CD1c-positive myeloid dendritic cell (primary cell): ENCODE measurements at regions not wholly inside any gene's neighbourhood (a gene's known extent, or its start where the extent isn't known, plus 50 kb on each side); places are given as distances from the start of the nearest gene placed in this dataset.

ENCODE experiments used
- DNase-seq: peaks from one replicate; pipeline ENCODE4 v3.0.0-alpha.2; 2016; ENCODE audit errors: extremely low spot score

DNA sequence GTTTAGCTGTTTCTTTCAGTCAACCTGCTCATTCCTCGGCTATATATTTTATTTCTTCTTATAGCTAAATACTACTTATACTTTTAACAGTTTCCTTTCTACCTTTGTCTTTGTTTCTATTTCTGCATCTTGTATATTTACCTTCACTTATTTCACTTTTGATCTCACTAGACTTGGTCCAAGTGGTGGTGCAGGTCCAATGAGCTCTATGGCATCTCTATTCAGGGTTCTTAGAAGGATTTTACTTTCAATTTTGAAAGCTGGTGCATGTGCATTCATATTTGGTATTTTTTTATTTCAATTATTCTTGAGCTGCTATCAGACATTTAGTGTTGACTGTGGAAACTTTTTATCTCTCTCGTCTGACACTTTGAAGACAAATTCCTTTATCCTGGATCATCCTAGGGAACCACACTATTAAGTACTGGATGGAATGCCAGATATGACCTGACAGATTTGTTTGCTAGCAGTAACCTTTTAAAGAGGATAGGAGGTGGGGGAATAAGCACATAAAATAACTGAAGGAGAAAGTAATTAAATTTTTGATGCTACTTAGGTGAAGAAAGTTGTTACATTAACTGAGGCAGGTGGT is 123.1 kb upstream of the PJA2 start:
- no peak for DNase-seq

DNA sequence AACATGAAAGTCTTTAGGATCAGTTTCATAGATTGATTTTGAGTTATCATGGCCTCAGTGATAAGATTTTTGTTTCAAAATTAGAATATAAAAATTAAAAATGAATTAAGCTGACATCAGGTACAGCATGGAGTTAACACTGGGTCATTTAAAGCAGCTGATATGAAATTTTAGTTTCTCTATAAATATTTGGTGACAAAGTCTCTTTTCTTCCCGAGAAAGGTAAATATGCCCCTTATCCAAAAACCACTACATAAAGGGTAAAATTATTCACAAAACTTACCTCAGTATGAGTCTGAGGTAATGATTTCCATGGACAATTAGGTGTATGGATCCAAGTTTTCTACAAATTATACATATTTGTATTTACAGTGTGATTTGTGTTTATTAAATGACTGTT is 121.5 kb upstream of the PJA2 start:
- DNase-seq = no peak

DNA sequence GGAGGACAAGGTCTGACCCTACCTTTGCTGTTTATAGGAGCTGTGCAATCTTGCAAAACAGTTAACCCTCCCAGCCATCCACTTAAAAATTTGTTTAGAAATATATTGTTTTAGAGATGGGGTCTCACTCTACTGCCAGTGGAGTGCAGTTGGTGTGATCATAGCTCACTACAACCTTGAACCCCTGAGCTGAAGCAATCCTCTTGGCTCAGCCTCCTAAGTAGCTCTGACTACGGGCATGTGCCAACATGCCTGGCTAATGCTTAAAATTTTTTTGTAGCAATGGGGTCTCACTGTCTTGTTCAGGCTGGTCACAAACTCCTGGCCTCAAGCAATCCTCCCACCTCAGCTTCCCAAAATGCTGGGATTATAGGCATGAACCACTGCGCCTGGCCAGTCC is 120.2 kb upstream of the PJA2 start:
- DNase-seq = no peak

DNA sequence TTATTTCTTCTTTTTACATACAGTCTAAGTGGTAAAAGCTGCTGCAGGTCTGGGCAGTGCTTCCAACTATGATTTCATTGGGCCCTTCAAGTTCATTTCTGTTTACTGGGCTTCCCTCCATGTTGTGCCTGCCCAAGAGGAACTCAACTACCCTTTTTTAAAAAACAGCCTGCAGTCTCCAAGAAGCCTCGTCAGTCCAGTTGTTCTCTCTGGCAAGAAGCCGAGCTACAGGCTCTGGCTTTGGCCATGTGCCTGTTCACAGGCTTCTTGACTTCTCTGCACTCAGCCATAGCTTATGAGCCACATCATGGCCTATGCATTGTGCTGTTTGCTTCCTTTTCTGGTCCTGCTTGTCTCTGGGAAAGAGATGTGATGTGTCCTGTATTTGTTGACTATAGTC is 119.7 kb upstream of the PJA2 start:
- DNase-seq = no peak

DNA sequence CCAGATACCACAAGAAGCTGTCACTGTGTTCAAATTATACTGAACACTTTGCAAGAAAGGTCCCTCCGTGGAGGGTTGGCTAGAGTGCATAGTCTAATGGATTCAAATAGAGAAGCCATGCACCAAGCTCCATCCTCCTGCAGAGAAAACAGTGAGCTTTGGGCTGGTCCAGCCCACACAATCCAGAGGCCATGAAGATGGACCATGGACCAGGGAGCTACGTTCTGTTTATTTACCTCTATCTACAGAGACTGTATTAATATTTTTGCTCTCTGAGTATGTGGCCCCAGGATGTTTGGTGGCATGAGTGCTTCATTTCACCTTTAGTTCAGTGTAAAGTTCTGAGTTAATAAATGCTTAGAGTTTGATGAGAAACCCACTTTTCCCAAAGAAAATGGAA is 114.8 kb upstream of the PJA2 start:
- DNase-seq = no peak

DNA sequence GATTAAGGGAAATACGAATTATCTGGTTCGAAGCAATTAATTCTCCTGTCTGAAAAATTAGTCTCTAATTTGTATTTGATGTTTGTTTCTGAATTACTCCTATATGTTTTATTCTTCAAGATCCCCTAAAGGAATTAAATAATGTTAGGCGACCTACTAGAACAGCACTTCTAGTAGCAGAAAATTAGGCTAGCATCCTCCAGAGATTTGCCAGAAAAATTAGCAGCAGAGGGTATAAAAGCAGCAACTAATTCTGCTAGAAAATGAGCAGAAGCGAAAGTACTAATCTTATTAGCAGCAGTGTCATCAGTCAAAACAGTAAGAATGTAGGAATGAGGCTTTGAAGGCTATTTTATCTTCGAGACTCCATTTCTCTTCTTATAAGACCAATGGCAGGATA is 114.3 kb upstream of the PJA2 start:
- no peak for DNase-seq

DNA sequence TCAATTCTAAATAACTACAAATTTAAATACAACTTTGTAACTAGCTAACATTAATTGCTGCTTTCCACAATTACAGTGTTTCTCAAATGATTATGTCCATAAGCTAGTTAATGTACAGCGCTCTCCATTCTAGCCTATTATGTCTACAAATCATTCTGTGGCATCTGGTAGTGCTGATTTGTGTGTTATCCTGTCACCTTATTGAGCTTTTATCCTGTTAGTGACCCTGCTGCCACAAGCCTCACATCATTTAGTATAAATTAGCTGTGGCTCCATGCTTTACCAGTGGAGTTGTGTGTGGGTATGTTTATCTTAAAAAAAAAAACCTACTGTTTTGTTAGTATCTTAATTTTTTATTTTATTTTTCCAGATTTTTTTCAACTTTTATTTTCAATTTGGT is 112.6 kb upstream of the PJA2 start:
- DNase-seq = no peak

DNA sequence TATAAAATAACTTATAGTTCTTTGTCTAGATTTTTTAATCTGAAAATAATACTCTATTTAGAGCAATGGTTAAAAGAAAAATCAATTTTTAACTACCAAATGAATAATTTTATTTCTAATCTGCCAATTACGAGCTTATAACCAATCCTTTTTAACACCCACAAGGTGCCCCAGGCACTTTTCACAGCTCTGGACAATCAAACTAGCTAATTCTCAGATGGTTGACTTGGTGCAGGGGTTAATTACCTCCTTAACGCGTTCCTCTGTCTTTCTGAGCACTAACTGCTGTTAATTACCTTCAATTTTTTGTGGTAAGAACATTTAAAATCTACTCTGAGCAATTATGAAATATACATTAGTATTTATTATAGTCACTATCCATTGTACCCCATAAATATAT is 109.6 kb upstream of the PJA2 start:
- no peak for DNase-seq

DNA sequence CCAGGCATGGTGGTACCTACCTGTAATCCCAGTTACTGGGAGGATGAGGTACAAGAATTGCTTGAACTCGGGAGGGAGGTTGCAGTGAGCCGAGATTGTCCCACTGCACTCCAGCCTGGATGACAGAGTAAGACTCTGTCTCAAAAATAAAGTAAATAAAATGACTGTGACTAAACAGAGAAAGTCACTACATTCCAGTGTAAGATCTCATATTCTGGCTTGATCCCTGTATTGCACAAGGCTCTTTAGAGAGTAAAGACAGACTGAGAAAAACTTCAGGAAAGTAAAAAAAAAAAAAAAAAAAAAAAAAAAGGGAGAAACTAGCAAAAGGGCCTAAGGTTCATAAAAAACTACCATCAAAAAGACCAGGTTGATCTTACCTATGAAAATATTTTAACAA is 106.6 kb upstream of the PJA2 start:
- no peak for DNase-seq

DNA sequence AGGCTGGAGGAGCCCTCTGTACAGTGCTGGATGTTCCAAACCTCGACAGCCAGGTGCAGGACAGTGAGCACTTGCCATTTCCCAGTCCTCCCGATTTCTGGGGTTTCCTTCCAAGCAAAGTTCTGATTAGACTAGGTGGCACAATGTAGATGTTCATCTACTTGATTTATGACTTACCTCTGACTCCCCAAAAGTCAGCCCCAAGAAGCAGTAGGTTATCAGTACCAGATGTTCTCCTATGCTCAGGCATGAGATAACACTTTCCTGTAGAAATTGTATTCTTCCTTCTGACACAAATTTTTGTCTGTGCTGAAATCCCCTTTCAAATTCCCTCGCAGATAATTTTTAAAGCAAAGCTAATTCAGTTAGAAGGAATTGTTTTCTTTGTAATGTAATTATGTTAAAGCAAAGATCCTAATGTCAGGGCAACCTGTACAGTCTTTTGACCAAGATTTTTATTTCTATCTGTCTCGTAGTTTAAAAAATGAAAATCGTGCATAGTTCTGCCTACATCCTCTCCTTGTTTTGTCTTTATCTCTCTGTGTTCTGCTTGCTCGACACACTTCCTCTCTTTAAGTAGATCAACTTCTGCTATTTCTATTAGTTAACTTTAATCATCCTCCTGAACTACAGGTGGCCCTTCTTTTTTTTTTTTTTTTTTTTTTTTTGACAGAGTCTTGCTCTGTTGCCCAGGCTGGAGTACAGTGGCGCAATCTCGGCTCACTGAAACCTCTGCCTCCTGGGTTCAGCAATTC is 102.4 kb upstream of the PJA2 start:
- peak; percentile 23 for DNase-seq

DNA sequence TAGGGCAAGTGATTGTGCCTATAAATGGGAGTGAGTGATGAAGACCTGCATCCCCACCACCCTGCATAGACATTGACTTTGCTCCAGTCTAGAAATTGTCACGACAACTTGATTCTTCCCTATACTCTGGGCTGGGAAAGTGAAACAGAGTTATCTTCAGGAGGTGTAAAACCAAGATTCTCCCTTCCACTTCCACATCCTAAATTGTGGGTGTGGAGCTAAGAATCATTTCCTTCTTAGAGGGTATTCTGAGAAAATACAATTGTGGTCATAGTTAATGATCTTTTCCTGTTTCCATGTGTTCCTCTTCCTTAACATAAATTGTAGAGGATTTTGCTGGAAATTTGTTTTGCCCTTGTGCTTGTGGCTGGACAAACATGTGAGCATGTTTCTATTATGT is 96.8 kb upstream of the PJA2 start:
- peak; percentile 86 for DNase-seq

DNA sequence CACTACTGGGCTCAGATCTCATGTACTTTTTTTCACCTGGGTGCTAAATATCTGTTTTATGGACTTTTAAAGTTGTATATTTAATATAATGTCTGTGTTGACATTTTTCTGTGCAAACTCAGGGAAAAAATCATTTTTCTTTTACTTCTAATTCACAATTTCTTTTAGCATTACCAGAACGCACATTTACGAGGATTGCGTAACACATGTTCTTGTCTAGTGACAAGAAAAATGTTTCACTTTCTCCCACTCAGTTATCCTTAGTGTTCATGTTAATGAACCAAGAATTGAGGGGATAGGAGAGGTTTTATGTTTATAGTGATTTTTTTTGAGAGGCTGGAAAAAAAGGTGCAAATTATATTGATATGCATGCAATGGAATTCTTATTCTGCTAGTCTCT is 86.3 kb upstream of the PJA2 start:
- no peak for DNase-seq

DNA sequence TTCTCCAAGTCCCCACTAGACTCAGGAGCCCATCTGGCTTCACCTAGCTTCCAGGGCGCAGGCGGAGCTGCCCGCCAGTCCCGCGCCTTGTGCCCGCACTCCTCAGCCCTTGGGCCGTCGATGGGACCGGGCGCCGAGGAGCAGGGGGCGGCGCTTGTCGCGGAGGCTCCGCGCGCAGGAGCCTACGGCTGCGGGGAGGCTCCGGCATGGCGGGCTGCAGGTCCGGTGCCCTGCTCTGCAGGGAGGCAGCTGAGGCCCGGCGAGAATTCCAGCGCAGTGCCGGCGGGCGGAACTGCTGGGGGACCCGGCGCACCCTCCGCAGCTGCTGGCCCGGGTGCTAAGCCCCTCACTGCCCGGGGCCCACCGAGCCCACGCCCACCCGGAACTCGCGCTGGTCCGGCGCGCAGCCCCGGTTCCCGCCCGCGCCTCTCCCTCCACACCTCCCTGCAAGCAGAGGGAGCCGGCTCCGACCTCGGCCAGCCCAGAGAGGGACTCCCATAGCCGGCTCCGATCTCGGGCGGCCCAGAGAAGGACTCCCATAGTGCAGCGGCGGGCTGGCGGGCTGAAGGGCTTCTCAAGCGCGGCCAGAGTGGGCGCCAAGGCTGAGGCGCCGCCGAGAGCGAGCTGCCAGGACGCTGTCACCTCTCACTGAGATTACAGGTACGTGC is 78.1 kb upstream of the PJA2 start:
- DNase-seq = no peak

DNA sequence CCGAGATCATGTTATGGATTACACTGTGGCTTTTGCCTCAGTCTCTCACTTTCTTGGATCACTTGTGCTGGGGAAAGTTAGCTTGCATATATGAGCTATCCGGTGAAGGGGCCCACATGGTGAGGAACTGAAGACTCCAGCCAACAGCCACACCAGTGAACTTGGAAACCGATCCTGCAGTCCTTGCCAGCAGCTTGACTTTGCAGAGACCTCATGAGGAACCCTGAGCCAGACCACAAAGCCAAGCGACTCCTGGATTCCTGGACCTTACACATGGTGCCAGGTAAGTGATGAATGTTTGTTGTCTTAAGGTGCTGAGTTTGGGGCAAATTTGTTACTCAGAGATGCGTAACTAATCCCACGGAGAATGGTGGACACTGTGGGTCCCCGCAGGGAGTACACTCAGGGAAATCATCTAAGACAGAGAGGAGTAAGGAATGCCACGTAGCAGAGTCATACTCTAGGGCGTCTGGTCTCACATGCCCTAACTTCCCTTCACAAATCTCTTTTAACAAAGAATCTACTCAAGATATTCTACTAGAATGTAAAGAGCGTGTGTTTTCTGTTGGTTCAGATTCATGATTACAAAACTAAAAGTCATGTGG is 76.5 kb upstream of the PJA2 start:
- no peak for DNase-seq

DNA sequence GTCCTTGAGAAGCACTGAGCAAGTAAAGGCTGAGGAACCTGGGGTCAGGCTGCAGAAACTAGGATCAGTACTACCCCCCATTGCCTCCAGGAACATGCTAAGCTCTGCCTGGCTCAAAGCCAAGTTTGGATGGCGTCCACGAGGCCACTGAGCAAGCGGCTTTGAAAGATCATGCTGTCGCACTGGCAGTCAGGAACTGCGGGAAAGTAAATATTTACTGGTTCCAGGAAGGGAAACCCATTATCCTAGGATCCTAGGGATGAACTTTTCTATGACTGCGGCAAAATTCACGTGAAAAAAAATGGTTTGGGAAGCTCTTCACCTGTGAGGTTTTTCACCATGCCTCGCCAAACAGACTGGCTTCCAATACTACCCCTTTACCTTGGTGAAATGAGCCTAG is 75.3 kb upstream of the PJA2 start:
- DNase-seq = no peak

DNA sequence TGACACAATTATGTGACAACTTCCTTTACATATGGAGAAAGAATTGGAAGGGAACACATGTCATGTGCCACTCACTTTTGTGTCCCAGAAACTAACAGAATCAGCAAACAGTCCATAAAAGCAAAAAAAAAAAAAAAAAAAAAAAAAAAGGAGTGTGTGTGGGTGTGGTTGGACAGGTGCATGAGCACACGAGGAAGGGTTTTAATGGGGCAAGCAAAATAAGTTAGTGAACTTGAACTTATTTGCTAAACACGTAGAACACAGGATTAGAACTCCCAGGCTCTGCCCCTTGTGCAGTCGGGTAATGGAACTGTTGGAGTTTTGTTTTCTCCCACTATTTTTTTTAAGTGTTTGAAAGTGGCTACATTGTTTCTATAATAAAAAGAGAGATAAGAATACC is 74.8 kb upstream of the PJA2 start:
- DNase-seq = no peak

DNA sequence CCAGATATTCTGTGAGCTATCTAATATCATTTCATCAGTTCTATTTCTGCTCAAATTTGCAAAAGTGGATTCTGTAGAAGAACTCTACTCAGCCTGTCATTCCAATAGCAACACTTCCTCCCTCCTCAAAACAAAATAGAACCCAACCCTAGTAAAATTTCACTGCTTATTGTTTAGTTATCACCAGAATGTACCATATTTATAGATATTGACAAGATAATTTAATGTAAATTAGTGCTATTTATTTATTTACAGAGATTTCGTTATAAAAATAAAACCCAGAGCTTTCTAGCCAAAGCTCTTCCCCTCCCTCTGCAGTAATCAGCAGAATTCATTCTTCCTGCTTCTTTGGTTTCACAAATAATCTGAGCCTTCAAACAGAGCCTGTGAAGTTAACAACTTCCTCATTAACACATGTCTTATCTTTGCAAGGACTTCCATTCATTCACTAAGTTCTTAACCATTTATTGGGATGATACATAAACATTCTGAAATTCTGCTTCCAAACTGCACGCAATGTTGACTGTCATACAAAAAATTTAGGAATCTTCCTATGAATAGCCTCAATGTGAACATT is 73.7 kb upstream of the PJA2 start:
- DNase-seq = peak; percentile 42

DNA sequence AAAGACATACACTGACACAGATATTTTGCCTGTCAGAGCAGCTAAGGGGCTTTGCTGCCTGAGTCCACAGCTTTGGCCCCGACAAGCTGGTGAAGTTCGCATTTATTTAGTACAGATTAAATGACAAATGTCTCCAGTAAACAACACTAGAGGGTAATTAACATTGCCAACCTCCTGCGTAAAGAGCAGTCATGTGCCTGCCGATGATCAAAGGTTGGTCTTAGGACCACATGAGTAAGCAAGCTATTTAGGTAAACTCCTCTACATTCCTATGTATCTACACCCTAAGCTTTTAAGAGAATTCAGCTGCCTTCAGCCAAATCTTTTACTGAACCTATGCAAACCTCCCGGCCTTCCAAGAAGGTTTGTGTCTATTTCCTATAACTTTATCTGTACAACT is 73.0 kb upstream of the PJA2 start:
- no peak for DNase-seq

DNA sequence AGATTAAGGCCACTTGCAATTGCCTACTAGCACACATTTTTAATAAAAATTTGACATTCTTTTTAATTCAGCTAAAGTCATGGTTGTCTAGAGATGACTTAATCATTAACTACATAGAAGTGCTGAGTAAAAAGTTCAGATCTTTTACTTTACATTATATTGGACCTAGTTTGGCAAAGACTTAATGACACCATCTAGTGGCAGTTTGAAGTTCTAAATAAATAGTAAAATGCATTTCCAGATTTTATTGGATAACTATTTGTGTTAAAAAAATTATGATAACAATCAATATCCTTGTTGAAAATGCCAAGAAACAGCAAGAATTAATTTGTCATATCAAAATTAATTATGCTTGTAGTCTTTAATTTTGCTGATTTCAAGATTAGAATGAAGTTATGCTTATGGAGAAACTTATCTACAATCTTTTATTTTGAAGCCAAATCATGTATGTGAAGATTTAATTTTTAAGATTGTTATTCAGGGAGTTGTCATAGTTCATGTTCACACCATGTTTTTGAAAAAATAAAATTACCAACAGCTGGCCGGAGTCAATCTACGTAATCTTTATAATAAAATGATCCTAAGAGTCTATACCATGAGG is 69.6 kb upstream of the PJA2 start:
- DNase-seq = peak; percentile 23

DNA sequence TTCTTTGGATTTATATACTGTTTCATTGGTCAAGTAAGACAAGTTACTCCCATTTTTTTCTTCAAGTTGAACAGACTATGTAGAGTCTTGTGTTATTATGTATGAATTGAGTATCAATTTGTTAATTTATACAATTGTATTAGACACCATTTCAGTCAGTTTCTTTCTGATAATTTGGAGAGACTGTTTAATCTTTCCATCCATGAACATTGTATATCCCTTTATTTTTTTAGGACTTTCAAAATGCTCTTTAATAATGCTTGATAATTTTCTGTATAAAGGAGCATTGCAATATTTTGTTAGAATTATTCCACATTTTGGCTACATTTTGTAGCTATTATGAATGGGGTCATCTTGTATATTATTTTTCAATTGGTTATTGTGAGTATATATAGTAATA is 69.1 kb upstream of the PJA2 start:
- no peak for DNase-seq

DNA sequence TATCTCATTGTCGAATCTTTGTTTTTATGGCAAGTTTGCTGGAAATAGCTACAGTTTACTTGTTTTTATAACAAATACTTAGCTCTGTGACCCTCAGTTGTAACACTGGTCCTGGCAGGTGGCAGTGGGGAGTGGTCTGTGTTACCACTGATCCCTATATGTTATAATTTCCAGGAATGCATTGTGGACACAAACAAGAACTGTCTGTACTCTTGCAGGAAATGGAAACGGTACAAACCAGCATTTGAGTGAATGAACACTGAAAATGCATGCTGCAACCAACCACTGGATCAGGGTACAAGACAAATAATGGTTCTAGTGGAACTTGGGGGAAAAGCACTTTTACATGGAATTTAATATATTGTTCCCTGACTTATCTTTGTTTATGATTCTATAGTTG is 66.5 kb upstream of the PJA2 start:
- DNase-seq = no peak
